ENCODE measurements at regions not wholly inside any gene's neighbourhood (a gene's known extent, or its start where the extent isn't known, plus 50 kb on each side); places are given as distances from the start of the nearest gene placed in this dataset.
"Not testable (repeated sequence)": the region's sequence is repeated elsewhere in the genome, so short reads cannot be mapped to it uniquely, and the experiment has no call there.

DNA sequence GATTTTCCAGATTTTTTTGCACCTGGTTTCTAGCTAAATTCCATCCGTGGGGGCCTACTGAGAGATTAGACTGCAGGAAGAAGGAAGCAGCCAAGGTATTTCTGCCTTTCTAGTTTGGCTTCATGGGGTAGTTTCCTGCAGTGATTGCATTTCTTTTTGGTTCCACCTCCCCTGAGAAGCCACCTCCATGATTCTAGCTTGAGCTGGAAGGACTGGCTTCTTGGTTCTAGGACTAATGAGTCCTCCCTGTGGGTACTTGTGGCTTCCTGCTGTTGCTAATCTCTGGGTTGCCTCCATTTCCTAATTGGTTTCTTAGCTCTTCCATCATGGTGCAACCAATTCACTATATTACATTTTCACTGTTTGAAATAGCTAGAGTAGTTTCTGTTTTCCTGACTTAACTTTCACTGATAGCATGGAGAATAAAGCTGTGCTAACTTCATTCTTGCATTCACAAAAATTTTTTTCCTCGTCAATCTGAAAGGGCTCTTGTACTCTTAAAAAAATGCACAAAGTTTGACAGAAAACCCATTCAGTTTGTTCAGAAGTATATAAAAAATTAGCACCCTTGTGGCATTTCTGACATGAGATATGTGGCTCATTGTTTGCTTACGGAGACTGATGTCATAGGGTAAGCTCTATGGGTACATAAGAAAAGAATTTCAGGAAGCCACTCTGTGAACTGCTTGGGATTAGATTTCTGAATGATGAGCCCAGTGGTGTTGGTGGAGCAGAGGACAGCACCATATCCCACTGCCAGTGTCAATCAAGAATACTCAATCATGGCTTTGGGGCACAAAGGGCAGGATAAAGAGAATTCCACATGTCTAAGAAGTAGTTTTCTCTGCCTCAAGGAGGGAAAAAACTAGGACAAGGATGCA lies 242.8 kb upstream of the RBMS1 start:
- DNase-seq, result no peak

GRCh38 chr2:160737247-160737646 lies 243.6 kb upstream of the RBMS1 start:
- DNase-seq, result no peak

GRCh38 chr2:160741271-160741670 lies 247.7 kb upstream of the RBMS1 start:
- DNase-seq, result no peak

GRCh38 chr2:160741815-160742214 lies 248.2 kb upstream of the RBMS1 start:
- DNase-seq, result no peak

DNA sequence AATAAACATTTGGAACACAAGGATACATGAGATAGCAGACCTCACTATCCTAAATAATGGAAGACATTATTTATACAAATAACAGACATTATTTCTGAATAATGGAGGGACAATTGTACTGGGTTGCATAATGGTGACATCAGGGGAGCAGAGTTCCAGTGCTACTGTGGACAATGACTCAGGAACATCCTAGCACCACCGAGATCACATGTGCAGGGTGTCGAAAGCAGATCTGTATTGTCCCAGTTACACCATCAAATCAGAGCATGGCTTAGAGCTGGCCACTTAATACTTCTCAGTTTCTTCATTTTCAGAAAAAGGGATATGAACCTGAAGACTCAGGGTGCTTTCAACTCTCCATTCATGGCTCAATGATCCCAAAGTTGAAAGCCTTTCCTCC lies 249.1 kb upstream of the RBMS1 start:
- DNase-seq, result no peak

- no peak for DNase-seq
Observed at GRCh38 chr2:160747501-160748170, 254.0 kb upstream of the RBMS1 start.

GRCh38 chr2:160751021-160751420 lies 257.4 kb upstream of the RBMS1 start:
- no peak for DNase-seq

GRCh38 chr2:160752475-160753330 lies 259.1 kb upstream of the RBMS1 start:
- DNase-seq, result no peak

- DNase-seq, result no peak
Observed at GRCh38 chr2:160753331-160753654, 259.7 kb upstream of the RBMS1 start.

- no peak for DNase-seq
Observed at GRCh38 chr2:160753960-160754359, 260.4 kb upstream of the RBMS1 start.

- no peak for DNase-seq
Observed at GRCh38 chr2:160756481-160756880, 262.9 kb upstream of the RBMS1 start.

DNA sequence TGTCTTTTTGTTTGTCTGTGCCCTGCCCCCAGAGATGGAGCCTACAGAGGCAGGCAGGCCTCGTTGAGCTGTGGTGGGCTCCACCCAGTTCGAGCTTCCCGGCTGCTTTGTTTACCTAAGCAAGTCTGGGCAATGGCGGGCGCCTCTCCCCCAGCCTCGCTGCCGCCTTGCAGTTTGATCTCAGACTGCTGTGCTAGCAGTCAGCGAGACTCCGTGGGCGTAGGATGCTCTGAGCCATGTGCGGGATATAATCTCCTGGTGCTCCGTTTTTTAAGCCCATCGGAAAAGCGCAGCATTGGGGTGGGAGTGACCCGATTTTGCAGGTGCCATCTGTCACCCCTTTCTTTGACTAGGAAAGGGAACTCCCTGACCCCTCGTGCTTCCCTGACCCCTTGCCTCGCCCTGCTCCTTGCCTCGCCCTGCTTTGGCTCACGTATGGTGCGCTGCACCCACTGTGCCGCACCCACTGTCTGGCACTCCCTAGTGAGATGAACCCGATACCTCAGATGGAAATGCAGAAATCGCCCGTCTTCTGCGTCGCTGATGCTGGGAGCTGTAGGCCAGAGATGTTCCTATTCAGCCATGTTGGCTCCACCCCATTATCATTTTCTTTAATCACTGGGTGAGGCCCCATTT lies 269.0 kb upstream of the RBMS1 start:
- DNase-seq, result not testable (repeated sequence)

DNA sequence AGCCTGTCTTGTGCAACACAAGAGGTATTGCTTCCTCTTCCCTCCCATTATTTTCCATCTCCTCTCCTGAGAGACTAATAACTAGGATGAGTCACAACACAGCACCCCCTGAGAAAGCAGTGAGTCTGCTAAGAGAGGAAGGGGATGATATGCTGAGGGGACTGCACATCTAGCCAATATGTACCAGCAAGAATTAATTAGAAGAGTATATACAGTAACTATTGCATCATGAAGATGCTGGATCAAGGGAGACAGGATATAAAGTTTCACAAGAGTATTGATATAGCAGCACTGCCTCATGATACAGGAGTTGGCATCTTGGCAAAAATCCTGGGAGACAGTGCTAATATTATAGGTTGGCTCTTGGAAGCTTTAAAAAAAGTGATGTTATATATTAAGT lies 289.9 kb upstream of the RBMS1 start:
- DNase-seq, result no peak

DNA sequence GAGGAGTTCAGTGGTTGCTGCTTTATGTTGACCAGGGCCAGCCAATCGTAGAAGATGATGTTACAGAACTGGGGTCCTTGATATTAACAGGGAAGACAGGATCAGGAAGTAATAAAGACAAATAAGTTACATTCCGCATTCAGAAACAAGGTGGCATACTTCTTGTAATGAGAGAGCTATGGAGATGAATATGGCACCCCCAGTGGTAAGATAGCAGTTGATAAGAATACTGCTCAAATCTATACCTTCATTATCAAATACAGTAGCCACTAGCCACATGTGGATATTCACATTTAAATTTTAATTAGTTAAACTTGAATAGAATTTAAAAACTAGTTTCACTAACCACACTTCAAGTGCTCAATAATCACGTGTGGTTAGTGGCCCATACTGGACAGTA lies 290.4 kb upstream of the RBMS1 start:
- DNase-seq, result no peak

DNA sequence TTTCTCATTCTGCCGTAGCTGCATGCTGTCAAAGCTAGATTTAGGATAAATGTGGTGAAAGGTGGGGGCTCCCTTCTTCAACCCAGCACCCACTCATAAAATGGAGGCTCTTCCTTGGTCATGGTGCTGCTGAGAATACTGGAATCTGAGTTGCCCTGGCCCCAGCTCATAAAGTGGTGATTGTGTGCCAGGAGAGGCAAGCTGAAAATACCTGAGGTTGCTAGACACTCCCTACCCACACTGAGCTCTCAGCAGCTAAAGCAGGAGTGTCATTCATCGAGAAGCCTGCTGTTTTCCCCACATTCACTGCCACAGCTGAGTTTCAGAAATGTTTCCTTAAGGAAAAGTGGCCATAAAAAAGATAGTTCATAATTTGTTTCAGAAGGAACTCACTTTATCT lies 297.1 kb upstream of the RBMS1 start:
- no peak for DNase-seq

- DNase-seq, result no peak
Observed at GRCh38 chr2:160791884-160792283, 298.3 kb upstream of the RBMS1 start.

- DNase-seq, result no peak
Observed at GRCh38 chr2:160792837-160793236, 299.2 kb upstream of the RBMS1 start.

- DNase-seq, result no peak
Observed at GRCh38 chr2:160794926-160795325, 301.3 kb upstream of the RBMS1 start.

GRCh38 chr2:160803881-160804280 lies 310.3 kb upstream of the RBMS1 start:
- DNase-seq, result no peak

DNA sequence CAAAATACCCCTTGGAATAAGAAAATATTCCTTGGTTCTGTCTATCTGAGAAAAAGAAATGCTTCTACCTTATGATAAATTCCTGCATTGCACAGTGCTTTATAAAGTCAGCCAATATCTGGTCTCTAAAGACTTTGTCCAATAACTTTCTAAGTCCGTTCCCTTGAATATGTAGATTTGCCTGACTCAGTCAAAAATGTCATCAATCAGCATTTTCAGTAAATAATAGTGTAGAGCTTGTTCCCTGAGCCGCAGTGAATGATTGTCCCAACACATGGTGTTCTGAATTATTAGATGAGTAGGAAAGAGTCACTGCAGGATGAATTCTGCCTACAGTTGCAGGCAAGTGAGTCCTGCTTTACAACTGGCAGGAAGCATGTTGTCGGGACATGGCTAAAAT lies 316.8 kb upstream of the RBMS1 start:
- DNase-seq, result no peak

GRCh38 chr2:160812830-160813505 lies 319.4 kb upstream of the RBMS1 start:
- DNase-seq, result no peak

- DNase-seq, result no peak
Observed at GRCh38 chr2:160813506-160813858, 319.9 kb upstream of the RBMS1 start.

All from NCI-H526 treated with DMSO at 0.1 percent for 48 hours (cell line).